K562 (cell line): ENCODE measurements at regions not wholly inside any gene's neighbourhood (a gene's known extent, or its start where the extent isn't known, plus 50 kb on each side); places are given as distances from the start of the nearest gene placed in this dataset.
A peak's percentile ranks its signal among the peaks of the same experiment; 100 is the strongest.

Experiments used
- BCLAF1 ChIP-seq, 2 experiments: fragments of 450-650 bp in 1 of 2; IDR thresholded peaks; 2 replicates each; pipeline ENCODE4 v1.6.1; 2011 to 2017; ENCODE audit warnings: low read depth in 2 of 2, antibody characterized with exemption in 1 of 2, borderline replicate concordance in 1 of 2, low read length in 1 of 2, mild to moderate bottlenecking in 1 of 2, mixed read lengths in 1 of 2; ENCODE audit not compliant: control insufficient read depth in 1 of 2
- CBX3 ChIP-seq, 2 experiments: IDR thresholded peaks; 1 replicate in 1 of 2; 2 replicates in 1 of 2; pipeline ENCODE4 v1.6.1; 2012; ENCODE audit warnings: inconsistent platforms in 2 of 2, low read length in 2 of 2, borderline replicate concordance in 1 of 2, control low read depth in 1 of 2
- HDAC6 ChIP-seq: IDR thresholded peaks from 2 replicates; pipeline ENCODE4 v1.6.1; 2012; ENCODE audit warnings: low read depth, mild to moderate bottlenecking, control low read depth, inconsistent platforms, low read length, moderate library complexity
- JUND ChIP-seq, 2 experiments: IDR thresholded peaks; 2 replicates in 1 of 2; 3 replicates in 1 of 2; pipeline ENCODE4 v1.6.1; 2011; ENCODE audit warnings: borderline replicate concordance in 2 of 2, low read depth in 2 of 2, low read length in 2 of 2, improper control_type of control experiment in 1 of 2, missing biosample characterization in 1 of 2, missing genetic modification characterization in 1 of 2, missing genetic modification reagents in 1 of 2
- MAFF ChIP-seq: IDR thresholded peaks from 2 replicates; pipeline ENCODE4 v1.6.1; 2012; ENCODE audit warnings: low read length, improper control_type of control experiment
- MCM7 ChIP-seq, 2 experiments: fragments of 450-650 bp; IDR thresholded peaks; 2 replicates each; pipeline ENCODE4 v1.6.1; 2016 to 2018
- PYGO2 ChIP-seq: fragments of 450-650 bp; IDR thresholded peaks from 2 replicates; pipeline ENCODE4 v1.6.1; 2016; ENCODE audit warnings: mild to moderate bottlenecking, missing genetic modification characterization, moderate library complexity, missing compliant biosample characterization
- RERE ChIP-seq: sonication (generic); formaldehyde crosslinking; IDR thresholded peaks from 2 replicates; pipeline ENCODE4 v1.8.0; 2023; ENCODE audit warnings: missing genetic modification reagents, mild to moderate bottlenecking, borderline replicate concordance
- SPI1 ChIP-seq: IDR thresholded peaks from 2 replicates; pipeline ENCODE4 v1.6.1; 2011; ENCODE audit warnings: low read depth, low read length, control low read depth, borderline replicate concordance
- ZNF124 ChIP-seq: sonication (generic); formaldehyde crosslinking; IDR thresholded peaks from 2 replicates; pipeline ENCODE4 v1.8.1; 2022; ENCODE audit warnings: missing genetic modification reagents
- ZNF395 ChIP-seq: fragments of 200-800 bp; sonication (Bioruptor generic); IDR thresholded peaks from 2 replicates; pipeline ENCODE4 v1.6.1; 2017; ENCODE audit warnings: missing genetic modification characterization, missing compliant biosample characterization
- ZNF592 ChIP-seq: fragments of 450-650 bp; IDR thresholded peaks from 2 replicates; pipeline ENCODE4 v1.6.1; 2017; ENCODE audit warnings: antibody characterized with exemption, mild to moderate bottlenecking
- ZSCAN29 ChIP-seq: fragments of 450-650 bp; IDR thresholded peaks from 2 replicates; pipeline ENCODE4 v1.6.1; 2017

- TF ChIP-seq ZNF395 (CRISPR knock-in tag) (peak; percentile 69; the same call in 1 of the 2 replicates), ZNF124 (CRISPR knock-in tag) (no peak), ZNF592 (no peak), JUND (IDR thresholded peaks at IDR 0.05; ENCODE audit: borderline replicate concordance, low read depth, low read length) (peak; percentile 98), JUND (tag; IDR thresholded peaks at IDR 0.05; ENCODE audit: borderline replicate concordance, low read depth, low read length) (peak; percentile 97), CBX3 (IDR thresholded peaks at IDR 0.05; ENCODE audit: borderline replicate concordance in 1 of 2, low read length in 2 of 2) (no peak), BCLAF1 (IDR thresholded peaks at IDR 0.05; ENCODE audit: borderline replicate concordance in 1 of 2, control insufficient read depth in 1 of 2, low read depth in 2 of 2, low read length in 1 of 2) (0 out of 4 replicates have a peak, but pooled peaks of 1 of the 2 experiments have one; percentile 40), PYGO2 (tag) (no peak), MCM7 (IDR thresholded peaks at IDR 0.05) (no peak), RERE (CRISPR knock-in tag) (no peak), MAFF (peak; percentile 36; the same call in 1 of the 2 replicates), HDAC6 (no peak), SPI1 (peak; percentile 57; the same call in 1 of the 2 replicates), ZSCAN29 (no peak)
Measured at GRCh38 chr9:88747768-88748167, 212.8 kb downstream of the NXNL2 start (continued).
